IMR-90 (cell line): ENCODE measurements at regions not wholly inside any gene's neighbourhood (a gene's known extent, or its start where the extent isn't known, plus 50 kb on each side); places are given as distances from the start of the nearest gene placed in this dataset.

Experiments
- BHLHE40 ChIP-seq: fragments of 150-350 bp; IDR thresholded peaks from 2 replicates; pipeline ENCODE4 v1.6.1; 2016; ENCODE audit warnings: mild to moderate bottlenecking, low read depth, low read length
- CHD1 ChIP-seq: IDR thresholded peaks from 2 replicates; pipeline ENCODE4 v1.6.1; 2012; ENCODE audit warnings: low read depth, low read length, improper control_type of control experiment
- MAFK ChIP-seq: IDR thresholded peaks from 2 replicates; pipeline ENCODE4 v1.6.1; 2012; ENCODE audit warnings: low read depth, low read length, improper control_type of control experiment
- POLR2A ChIP-seq: IDR thresholded peaks from 2 replicates; pipeline ENCODE4 v1.6.1; 2012; ENCODE audit warnings: mild to moderate bottlenecking, low read depth, low read length
- TF ChIP-seq, protein P1 (sequence below): conservative IDR thresholded peaks from 2 replicates; pipeline ENCODE4 v1.5.1; 2012; ENCODE audit warnings: mild to moderate bottlenecking, low read depth, low read length, improper control_type of control experiment

DNA sequence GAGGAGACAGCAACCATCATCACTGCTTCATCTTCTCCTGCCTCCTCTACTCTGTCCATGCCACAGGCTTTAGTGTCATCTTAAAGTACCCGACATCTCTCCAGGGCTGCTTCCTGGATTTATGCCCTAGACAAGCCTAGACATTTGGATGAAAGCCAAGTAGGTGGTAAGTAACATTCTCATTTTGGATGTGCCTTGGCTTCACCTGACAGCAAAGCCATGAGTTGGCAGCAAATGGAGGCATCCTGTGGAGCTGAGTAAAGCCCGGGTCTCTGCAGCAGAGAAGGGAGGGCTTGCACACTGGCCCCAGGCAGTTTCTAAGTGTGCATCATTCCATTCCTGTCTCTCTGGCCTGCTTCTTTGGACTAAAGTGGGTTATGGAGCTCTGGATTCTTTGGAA, 299.1 kb downstream of the DMAC1 start:
- TF ChIP-seq POLR2A (no peak), MAFK (no peak), CHD1 (no peak), BHLHE40 (no peak)
- TF ChIP-seq, protein P1, sequence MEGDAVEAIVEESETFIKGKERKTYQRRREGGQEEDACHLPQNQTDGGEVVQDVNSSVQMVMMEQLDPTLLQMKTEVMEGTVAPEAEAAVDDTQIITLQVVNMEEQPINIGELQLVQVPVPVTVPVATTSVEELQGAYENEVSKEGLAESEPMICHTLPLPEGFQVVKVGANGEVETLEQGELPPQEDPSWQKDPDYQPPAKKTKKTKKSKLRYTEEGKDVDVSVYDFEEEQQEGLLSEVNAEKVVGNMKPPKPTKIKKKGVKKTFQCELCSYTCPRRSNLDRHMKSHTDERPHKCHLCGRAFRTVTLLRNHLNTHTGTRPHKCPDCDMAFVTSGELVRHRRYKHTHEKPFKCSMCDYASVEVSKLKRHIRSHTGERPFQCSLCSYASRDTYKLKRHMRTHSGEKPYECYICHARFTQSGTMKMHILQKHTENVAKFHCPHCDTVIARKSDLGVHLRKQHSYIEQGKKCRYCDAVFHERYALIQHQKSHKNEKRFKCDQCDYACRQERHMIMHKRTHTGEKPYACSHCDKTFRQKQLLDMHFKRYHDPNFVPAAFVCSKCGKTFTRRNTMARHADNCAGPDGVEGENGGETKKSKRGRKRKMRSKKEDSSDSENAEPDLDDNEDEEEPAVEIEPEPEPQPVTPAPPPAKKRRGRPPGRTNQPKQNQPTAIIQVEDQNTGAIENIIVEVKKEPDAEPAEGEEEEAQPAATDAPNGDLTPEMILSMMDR = no peak
